CD14-positive monocyte (primary cell): ENCODE measurements at regions not wholly inside any gene's neighbourhood (a gene's known extent, or its start where the extent isn't known, plus 50 kb on each side); places are given as distances from the start of the nearest gene placed in this dataset.

Experiments used
- DNase-seq, 3 donors: peaks; one replicate each; pipeline ENCODE4 v3.0.0-alpha.2; 2011 to 2022
- H2AFZ ChIP-seq: 2 replicates; pipeline ENCODE4 v1.6.0; 2012; ENCODE audit warnings: mild to moderate bottlenecking, low read depth, low read length, inconsistent platforms; ENCODE audit not compliant: insufficient read depth, poor library complexity, severe bottlenecking
- H3K27ac ChIP-seq, 2 donors: 1 replicate in 1 of 2; 2 replicates in 1 of 2; pipeline ENCODE4 v1.5.1; 2012 to 2013; ENCODE audit warnings: low read length in 2 of 2, control low read depth in 1 of 2, inconsistent platforms in 1 of 2, low read depth in 1 of 2, mild to moderate bottlenecking in 1 of 2
- H3K27me3 ChIP-seq, 2 donors: one replicate each; pipeline versions ENCODE4 v1.6.0 to v1.6.1; 2011 to 2013; ENCODE audit warnings: low read length in 2 of 2; ENCODE audit not compliant: control insufficient read depth in 2 of 2, insufficient read depth in 2 of 2
- H3K36me3 ChIP-seq, 2 donors: replicated peaks in 1 of 2; 1 replicate in 1 of 2; 2 replicates in 1 of 2; pipeline versions ENCODE4 v1.5.1 to v1.6.1; 2012 to 2013; ENCODE audit warnings: low read length in 2 of 2, control low read depth in 1 of 2, inconsistent platforms in 1 of 2, mild to moderate bottlenecking in 1 of 2; ENCODE audit not compliant: insufficient read depth in 2 of 2, control insufficient read depth in 1 of 2
- H3K4me1 ChIP-seq, 2 donors: 1 replicate in 1 of 2; 2 replicates in 1 of 2; pipeline versions ENCODE4 v1.5.1 to v1.6.1; 2012 to 2013; ENCODE audit warnings: low read length in 2 of 2, control low read depth in 1 of 2, inconsistent platforms in 1 of 2, mild to moderate bottlenecking in 1 of 2, moderate library complexity in 1 of 2; ENCODE audit not compliant: insufficient read depth in 2 of 2, control insufficient read depth in 1 of 2
- H3K4me2 ChIP-seq: replicated peaks from 2 replicates; pipeline ENCODE3; 2012; ENCODE audit warnings: low read length, moderate library complexity, mild to moderate bottlenecking; ENCODE audit not compliant: poor library complexity, severe bottlenecking; ENCODE audit errors: extremely low read depth
- H3K4me3 ChIP-seq, 3 experiments: fragments of 200-600 bp in 1 of 3; sonication (generic) in 1 of 3; replicated peaks in 1 of 3; 1 replicate in 2 of 3; 2 replicates in 1 of 3; pipeline ENCODE4 v1.5.1; 2011 to 2013; ENCODE audit warnings: low read length in 3 of 3, mild to moderate bottlenecking in 3 of 3, control low read depth in 2 of 3, low read depth in 2 of 3, inconsistent platforms in 1 of 3, moderate library complexity in 1 of 3
- H3K79me2 ChIP-seq: 2 replicates; pipeline ENCODE4 v1.6.0; 2012; ENCODE audit warnings: mild to moderate bottlenecking, control low read depth, inconsistent platforms, low read length, moderate library complexity; ENCODE audit not compliant: insufficient read depth
- H3K9ac ChIP-seq: 2 replicates; pipeline ENCODE4 v1.6.0; 2017; ENCODE audit warnings: low read length, mild to moderate bottlenecking; ENCODE audit not compliant: insufficient read depth, poor library complexity, severe bottlenecking
- H3K9me3 ChIP-seq, 2 donors: replicated peaks in 1 of 2; 1 replicate in 1 of 2; 2 replicates in 1 of 2; pipeline versions ENCODE4 v1.5.1 to v1.6.1; 2012 to 2013; ENCODE audit warnings: low read length in 2 of 2, control low read depth in 1 of 2; ENCODE audit not compliant: control insufficient read depth in 1 of 2, insufficient read depth in 1 of 2
- H4K20me1 ChIP-seq: 2 replicates; pipeline ENCODE4 v1.6.0; 2012; ENCODE audit warnings: mild to moderate bottlenecking, low read length, control low read depth, moderate library complexity; ENCODE audit not compliant: insufficient read depth
- H3K27ac Mint-ChIP-seq, 7 donors: one replicate each; pipeline ENCODE4 v1.8.0; 2020; ENCODE audit warnings: mild to moderate bottlenecking in 7 of 7, mixed read lengths in 7 of 7, moderate library complexity in 6 of 7, inconsistent platforms in 2 of 7
- H3K27me3 Mint-ChIP-seq, 3 donors: one replicate each; pipeline ENCODE4 v1.8.0; 2021 to 2022; ENCODE audit warnings: low read depth in 3 of 3, mild to moderate bottlenecking in 3 of 3, mixed read lengths in 3 of 3, moderate library complexity in 3 of 3, inconsistent platforms in 1 of 3
- H3K36me3 Mint-ChIP-seq, 2 donors: one replicate each; pipeline ENCODE4 v1.8.0; 2020; ENCODE audit warnings: mixed read lengths in 2 of 2, inconsistent platforms in 1 of 2, mild to moderate bottlenecking in 1 of 2
- H3K4me1 Mint-ChIP-seq: one replicate; pipeline ENCODE4 v1.8.0; 2020; ENCODE audit warnings: mild to moderate bottlenecking, mixed read lengths
- H3K4me3 Mint-ChIP-seq, 2 donors: one replicate each; pipeline ENCODE4 v1.8.0; 2020; ENCODE audit warnings: mild to moderate bottlenecking in 2 of 2, mixed read lengths in 2 of 2, moderate library complexity in 1 of 2
- H3K9me3 Mint-ChIP-seq, 7 donors: one replicate each; pipeline ENCODE4 v1.8.0; 2020 to 2022; ENCODE audit warnings: mixed read lengths in 7 of 7, mild to moderate bottlenecking in 6 of 7, moderate library complexity in 6 of 7, inconsistent platforms in 2 of 7
- CTCF ChIP-seq: fragments of 200-600 bp; IDR thresholded peaks from one replicate; pipeline ENCODE4 v1.8.0; 2022; ENCODE audit warnings: antibody characterized with exemption, mild to moderate bottlenecking
- WGBS: methylation state at CpG from one replicate; pipeline ENCODE4 v1.1.5; 2013; ENCODE audit warnings: missing lambda C conversion rate; ENCODE audit not compliant: insufficient coverage; 5-methylcytosine and 5-hydroxymethylcytosine counted together
- intact Hi-C, 2 donors: fragments of 100-400 bp; cut with micrococcal nuclease; formaldehyde crosslinking; loops; one replicate each; pipeline versions ENCODE4 v1.15.0 to v1.15.1; 2023

- peaks cover 37% of the 10 kb centered on the region for H3K4me1 Mint-ChIP-seq
- no peaks in the 10 kb centered on the region for H4K20me1 ChIP-seq
- no peaks in the 10 kb centered on the region for H3K27me3 ChIP-seq
- peaks cover 0 to 7% (median 0%) of the 10 kb centered on the region in 7 donors for H3K9me3 Mint-ChIP-seq
- no peaks in the 10 kb centered on the region for H3K9me3 ChIP-seq
- H3K9ac ChIP-seq: no peak overlapping the region
- DNase-seq: no peak
- peaks cover 0 to 3% of the 10 kb centered on the region in 2 donors for H3K36me3 Mint-ChIP-seq
- no peak overlapping the region for H3K27ac Mint-ChIP-seq
- no peak overlapping the region for H3K27ac ChIP-seq
- H3K79me2 ChIP-seq: no peaks in the 10 kb centered on the region
- no peak overlapping the region for H3K4me2 ChIP-seq
- H3K4me1 ChIP-seq: peaks cover 22 to 40% of the 10 kb centered on the region in 2 donors
- H3K4me3 Mint-ChIP-seq: no peak overlapping the region
- no peak overlapping the region for H2AFZ ChIP-seq
- no peaks in the 10 kb centered on the region for H3K36me3 ChIP-seq
- WGBS: 59% methylated on average over 4 of the region's 5 CpGs
- TF ChIP-seq CTCF: no peak
- H3K27me3 Mint-ChIP-seq: peaks cover 2 to 3% (median 2%) of the 10 kb centered on the region in 3 donors
- no peak overlapping the region for H3K4me3 ChIP-seq
- intact Hi-C loops: no loop called here
Measured at GRCh38 chr12:131596115-131596514, 114.8 kb upstream of the SFSWAP start.

- Mint-ChIP-seq H3K4me1 (peaks cover 33% of the 10 kb centered on the region), H3K36me3 (peaks cover 0 to 5% of the 10 kb centered on the region in 2 donors), H3K27ac (no peak overlapping the region), H3K27me3 (peaks cover 2 to 4% (median 2%) of the 10 kb centered on the region in 3 donors), H3K9me3 (peaks cover 0 to 4% (median 0%) of the 10 kb centered on the region in 7 donors), H3K4me3 (no peak overlapping the region)
- Histone ChIP-seq H3K79me2 (no peaks in the 10 kb centered on the region), H3K36me3 (no peaks in the 10 kb centered on the region), H2AFZ (no peak overlapping the region), H3K27me3 (no peaks in the 10 kb centered on the region), H3K9me3 (no peaks in the 10 kb centered on the region), H3K4me2 (no peak overlapping the region), H3K27ac (no peak overlapping the region), H4K20me1 (no peaks in the 10 kb centered on the region), H3K4me3 (no peak overlapping the region), H3K4me1 (peaks cover 22 to 37% of the 10 kb centered on the region in 2 donors), H3K9ac (no peak overlapping the region)
- WGBS: 86% methylated on average over 7 of the region's 7 CpGs
- DNase-seq: no peak
- intact Hi-C loops: no loop called here
- no peak for TF ChIP-seq CTCF
Measured at GRCh38 chr12:131597333-131597732, 113.6 kb upstream of the SFSWAP start.
